Liver (tissue), 3 donors: ENCODE measurements at regions not wholly inside any gene's neighbourhood (a gene's known extent, or its start where the extent isn't known, plus 50 kb on each side); places are given as distances from the start of the nearest gene placed in this dataset.

Experiments
- SP1 ChIP-seq: IDR thresholded peaks from 2 replicates; pipeline ENCODE4 v1.6.1; 2018; ENCODE audit warnings: antibody characterized with exemption, mild to moderate bottlenecking
- TAF1 ChIP-seq: conservative IDR thresholded peaks from 2 replicates; pipeline ENCODE4 v1.6.1; 2016; ENCODE audit warnings: antibody characterized with exemption, mild to moderate bottlenecking
- TF ChIP-seq, protein P1 (sequence below): fragments of 150-350 bp; IDR thresholded peaks from 2 replicates; pipeline ENCODE4 v1.5.1; 2017; ENCODE audit warnings: improper control_type of control experiment, low read depth, low read length; ENCODE audit not compliant: missing input control
- TF ChIP-seq, protein P2 (sequence below): IDR thresholded peaks from 2 replicates; pipeline ENCODE4 v1.6.1; 2016; ENCODE audit warnings: antibody characterized with exemption
- TF ChIP-seq, protein P3 (sequence below): IDR thresholded peaks from 2 replicates; pipeline ENCODE4 v1.6.1; 2016; ENCODE audit warnings: antibody characterized with exemption, mild to moderate bottlenecking
- donor health status: healthy.
- donor health status: healthy.

DNA sequence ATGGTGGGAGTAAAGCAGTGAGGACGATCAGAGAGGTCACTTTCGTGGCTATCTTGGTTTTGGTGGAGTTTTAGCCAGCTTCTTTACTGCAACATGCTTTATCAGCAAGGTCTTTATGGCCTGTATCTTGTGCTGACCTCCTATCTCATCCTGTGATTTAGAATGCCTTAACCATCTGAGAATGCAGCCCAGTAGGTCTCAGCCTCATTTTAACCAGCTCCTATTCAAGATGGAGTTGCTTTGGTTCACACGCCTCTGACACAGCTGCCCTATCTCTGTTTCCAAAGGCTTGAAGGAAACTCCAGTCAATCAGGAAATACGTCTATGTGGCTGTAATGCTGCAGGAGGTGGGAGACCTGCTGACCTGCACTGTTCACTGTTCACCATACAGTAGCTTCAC, 146.1 kb upstream of the POGK start:
- TF ChIP-seq, protein P1, sequence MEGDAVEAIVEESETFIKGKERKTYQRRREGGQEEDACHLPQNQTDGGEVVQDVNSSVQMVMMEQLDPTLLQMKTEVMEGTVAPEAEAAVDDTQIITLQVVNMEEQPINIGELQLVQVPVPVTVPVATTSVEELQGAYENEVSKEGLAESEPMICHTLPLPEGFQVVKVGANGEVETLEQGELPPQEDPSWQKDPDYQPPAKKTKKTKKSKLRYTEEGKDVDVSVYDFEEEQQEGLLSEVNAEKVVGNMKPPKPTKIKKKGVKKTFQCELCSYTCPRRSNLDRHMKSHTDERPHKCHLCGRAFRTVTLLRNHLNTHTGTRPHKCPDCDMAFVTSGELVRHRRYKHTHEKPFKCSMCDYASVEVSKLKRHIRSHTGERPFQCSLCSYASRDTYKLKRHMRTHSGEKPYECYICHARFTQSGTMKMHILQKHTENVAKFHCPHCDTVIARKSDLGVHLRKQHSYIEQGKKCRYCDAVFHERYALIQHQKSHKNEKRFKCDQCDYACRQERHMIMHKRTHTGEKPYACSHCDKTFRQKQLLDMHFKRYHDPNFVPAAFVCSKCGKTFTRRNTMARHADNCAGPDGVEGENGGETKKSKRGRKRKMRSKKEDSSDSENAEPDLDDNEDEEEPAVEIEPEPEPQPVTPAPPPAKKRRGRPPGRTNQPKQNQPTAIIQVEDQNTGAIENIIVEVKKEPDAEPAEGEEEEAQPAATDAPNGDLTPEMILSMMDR = no peak
- TF ChIP-seq, protein P2, sequence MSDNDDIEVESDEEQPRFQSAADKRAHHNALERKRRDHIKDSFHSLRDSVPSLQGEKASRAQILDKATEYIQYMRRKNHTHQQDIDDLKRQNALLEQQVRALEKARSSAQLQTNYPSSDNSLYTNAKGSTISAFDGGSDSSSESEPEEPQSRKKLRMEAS = no peak
- TF ChIP-seq TAF1 = no peak
- TF ChIP-seq, protein P3, sequence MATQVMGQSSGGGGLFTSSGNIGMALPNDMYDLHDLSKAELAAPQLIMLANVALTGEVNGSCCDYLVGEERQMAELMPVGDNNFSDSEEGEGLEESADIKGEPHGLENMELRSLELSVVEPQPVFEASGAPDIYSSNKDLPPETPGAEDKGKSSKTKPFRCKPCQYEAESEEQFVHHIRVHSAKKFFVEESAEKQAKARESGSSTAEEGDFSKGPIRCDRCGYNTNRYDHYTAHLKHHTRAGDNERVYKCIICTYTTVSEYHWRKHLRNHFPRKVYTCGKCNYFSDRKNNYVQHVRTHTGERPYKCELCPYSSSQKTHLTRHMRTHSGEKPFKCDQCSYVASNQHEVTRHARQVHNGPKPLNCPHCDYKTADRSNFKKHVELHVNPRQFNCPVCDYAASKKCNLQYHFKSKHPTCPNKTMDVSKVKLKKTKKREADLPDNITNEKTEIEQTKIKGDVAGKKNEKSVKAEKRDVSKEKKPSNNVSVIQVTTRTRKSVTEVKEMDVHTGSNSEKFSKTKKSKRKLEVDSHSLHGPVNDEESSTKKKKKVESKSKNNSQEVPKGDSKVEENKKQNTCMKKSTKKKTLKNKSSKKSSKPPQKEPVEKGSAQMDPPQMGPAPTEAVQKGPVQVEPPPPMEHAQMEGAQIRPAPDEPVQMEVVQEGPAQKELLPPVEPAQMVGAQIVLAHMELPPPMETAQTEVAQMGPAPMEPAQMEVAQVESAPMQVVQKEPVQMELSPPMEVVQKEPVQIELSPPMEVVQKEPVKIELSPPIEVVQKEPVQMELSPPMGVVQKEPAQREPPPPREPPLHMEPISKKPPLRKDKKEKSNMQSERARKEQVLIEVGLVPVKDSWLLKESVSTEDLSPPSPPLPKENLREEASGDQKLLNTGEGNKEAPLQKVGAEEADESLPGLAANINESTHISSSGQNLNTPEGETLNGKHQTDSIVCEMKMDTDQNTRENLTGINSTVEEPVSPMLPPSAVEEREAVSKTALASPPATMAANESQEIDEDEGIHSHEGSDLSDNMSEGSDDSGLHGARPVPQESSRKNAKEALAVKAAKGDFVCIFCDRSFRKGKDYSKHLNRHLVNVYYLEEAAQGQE = no peak
- TF ChIP-seq SP1 = no peak
